CD4-positive, alpha-beta T cell treated with Interleukin-15 for 4 hours (primary cell): ENCODE measurements at regions not wholly inside any gene's neighbourhood (a gene's known extent, or its start where the extent isn't known, plus 50 kb on each side); places are given as distances from the start of the nearest gene placed in this dataset.

Experiments used
- DNase-seq: peaks from one replicate; pipeline ENCODE4 v3.0.0-alpha.2; 2020; ENCODE audit warnings: low spot score

DNA sequence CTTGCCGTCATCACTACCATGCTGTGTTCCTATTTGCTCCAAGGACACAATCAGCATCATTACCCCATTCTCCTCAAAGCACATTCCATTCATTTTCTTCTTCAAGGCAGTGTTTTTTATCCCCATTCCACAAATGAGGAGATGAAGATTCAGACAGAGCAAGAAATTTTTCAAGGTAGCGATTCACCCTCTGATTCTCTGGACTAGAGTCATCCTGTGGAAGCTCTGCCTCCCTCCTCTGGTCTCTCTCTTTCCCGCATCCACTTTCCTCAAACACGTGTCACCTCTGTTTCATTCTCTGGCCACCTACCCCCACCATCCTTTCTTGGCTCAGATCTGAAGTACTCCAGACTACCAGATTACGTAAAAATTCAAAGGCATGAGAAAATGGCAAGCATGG lies 297.9 kb downstream of the SOX11 start:
- DNase-seq: no peak

DNA sequence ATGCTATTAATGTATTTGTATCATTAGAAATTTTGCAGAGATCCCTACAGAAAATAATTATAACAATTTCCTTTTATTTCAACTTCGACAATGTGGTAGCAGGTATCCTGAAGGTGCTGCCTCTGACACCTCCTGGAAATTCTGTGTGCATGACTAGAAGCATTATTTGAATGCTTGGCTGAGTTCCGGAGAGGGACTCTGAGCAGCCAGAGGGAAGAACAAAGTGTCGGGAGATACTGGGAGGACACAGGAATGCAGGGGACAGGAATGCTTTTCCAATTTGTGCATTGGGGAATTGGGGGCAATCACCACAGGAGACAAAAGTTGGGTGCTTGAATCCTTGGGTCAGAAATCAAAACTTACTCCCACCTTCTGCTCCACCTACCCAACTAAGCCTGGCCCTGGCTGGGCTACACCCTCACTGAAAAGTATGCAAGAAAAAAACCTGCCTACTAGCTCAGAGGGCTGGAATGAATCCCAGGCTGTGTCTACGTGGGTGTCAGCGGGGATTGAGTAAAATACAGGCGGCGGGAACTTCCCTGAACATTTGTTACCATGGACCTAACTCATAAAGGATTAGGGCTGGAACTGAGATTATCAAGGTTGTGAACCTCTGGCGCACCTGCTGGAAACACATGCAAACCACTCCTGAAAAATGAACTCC lies 299.3 kb downstream of the SOX11 start:
- no peak for DNase-seq

DNA sequence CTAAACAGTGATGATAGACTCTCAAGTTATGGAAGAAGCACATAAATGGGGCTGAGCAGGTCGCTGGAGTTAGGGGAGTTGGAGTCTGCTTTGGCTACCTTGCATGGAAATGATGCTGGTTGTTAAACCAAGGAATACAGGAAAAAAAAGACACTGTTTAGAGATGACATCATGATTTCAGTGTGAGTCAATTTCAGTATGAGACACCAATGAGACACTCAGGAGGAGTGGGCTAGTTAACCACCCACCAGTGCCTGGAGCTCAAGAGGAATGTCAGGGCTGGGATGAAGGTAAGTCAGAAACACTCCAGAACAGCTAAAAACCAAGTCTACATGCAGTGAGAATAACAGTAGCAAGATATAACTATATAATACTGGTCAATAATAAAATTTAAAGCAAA lies 303.6 kb downstream of the SOX11 start:
- no peak for DNase-seq

DNA sequence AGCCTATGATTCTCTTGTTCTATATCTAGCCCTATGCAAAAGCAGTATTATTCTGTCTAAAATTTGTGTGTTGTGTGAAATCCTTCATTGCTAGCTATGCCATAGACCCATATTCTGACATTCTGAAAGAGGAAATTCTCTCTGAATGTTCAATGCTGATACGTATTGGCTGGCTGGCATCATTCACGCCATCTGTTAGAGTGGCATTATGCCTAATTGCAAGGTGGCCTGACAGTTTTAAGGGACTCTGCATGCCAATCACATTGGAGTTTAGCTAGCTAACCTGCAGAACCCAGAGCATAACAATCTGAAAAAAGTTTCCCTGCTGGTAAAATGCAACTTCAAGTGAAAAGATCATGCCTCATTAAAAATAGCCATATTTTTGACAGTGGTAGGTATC lies 316.0 kb downstream of the SOX11 start:
- DNase-seq: no peak

DNA sequence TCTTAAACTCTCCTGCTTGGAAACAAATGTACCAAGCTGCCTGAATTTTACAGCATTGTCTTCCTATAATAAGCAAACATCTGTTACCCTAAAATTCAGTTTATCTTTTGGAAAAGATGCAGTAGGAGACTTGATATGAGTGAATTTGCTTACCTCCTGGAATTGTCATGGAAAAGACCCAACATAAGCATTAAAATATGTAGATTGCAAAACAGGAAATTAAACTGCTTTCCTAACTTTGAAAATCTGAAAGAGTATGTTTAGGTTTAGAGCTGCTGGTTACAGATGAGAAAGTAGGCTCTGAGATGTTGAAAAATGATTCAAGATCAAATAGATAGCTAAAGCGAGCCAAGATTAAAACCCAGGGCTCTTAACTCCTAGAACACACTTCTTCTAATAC lies 316.5 kb downstream of the SOX11 start:
- no peak for DNase-seq

DNA sequence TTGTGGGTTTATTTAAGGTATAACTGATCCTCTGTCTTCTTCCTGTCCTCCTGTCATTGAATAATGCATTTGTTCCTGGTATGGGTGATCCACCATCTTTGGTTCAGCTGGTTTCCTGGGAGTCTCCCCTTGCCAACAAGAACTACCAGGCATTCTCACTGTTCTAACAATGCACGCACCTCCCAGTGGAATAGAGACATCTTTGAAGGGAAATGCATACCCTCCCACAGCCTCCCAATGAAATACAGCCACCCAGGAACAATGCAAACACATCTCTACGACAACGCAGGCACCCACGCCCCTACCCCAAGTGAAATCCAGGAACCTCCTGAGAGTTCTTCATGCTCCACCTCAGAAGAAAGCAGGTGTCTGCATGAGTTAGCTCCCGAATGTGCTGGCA lies 318.0 kb downstream of the SOX11 start:
- no peak for DNase-seq

DNA sequence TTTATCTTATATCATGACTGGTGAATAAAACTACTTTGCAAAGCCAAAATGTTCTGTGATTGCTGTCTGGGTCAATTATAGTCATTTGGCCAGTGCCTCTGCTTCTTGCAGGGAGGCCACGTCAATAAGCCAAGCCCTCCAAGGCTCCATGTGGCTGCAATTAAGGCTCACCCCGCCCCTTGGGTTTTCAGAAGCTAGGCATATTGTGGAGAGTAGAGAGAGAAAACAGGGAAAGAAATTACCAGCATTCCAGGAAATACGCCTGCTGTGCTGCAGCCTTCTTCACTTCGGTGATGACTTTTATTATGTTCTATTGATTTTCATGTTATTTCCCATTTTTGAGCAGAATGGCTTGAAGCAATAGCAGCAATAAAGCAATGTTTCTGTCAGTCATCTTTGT lies 319.7 kb downstream of the SOX11 start:
- DNase-seq: no peak

DNA sequence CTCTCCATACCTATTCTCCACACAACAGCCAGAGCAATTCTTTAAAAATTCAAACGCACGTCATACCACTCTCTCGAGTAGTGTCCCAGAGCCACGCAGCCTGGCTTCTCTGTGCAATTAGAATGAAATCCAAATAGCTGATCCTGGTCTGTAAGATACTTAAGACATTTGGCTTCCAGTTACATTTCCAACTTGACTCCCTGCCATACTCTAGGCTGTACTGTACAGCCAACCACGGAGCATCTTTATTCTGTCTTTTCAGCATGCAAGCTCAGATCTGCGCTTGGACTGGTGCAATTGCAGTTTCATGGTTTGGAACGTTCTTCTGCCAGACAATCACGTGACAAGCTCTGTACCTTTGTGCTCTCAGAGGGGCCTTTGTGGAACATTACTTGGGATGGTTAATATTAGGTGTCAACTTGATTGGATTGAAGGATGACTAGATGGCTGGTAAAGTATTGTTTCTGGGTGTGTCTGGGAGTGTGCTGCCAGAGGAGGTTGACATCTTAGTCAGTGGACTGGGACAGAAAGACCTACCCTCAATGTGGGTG lies 325.6 kb downstream of the SOX11 start:
- DNase-seq: no peak

DNA sequence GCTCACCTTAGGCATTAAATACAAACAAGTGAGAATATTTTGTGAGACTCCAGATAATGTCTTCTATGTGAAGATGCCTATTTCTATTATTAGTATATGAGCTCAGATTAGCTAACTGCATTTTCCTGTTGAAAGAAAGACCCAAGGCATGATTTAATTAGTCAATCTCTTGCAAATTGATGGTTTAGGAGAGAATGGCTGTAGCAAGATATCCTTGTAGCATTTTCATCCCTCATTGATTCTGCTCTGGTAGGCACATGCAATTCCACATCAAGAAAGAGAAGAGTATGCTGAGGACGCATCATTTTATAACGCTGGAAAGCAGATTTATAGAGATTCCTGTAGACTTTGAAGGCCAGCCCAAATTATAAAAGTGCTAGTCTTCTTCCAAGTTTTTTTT lies 332.0 kb downstream of the SOX11 start:
- DNase-seq: no peak

DNA sequence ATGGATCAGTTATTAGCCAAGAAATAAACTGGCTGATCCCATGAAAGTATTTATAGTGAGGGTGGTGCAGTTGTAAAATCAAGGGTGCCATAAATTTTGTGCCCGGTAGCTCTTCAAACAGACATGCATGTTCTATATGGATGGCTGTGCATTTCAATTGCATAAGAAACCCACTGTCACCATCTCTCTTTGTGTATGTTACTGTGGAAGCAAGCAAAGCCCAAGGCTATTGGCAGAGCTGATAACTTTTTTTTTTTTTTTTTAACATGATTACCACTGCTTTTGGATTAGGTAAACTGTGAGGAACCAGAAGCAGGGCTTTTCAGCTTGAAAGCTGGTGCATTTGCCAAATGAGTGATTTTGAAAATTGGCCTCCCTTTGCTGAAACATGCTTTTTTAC lies 332.6 kb downstream of the SOX11 start:
- DNase-seq: no peak

DNA sequence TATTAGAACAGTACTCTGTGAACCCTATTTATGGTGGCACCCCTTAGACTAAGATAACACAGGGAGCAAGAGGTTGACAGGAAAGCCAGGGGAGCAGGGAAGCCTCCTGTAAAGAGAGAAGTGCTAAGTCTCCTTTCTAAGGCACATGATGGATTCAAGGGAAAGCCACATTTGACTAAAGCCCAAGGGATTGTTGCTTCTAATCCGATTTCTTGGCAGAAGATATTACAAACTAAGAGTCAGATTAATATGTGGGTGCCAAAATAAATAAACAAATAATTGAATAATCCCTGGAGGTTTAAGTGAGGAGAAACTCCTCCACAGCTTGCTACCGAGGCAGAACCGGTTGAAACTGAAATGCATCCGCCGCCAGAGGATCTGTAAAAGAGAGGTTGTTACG lies 333.2 kb downstream of the SOX11 start:
- DNase-seq: no peak

DNA sequence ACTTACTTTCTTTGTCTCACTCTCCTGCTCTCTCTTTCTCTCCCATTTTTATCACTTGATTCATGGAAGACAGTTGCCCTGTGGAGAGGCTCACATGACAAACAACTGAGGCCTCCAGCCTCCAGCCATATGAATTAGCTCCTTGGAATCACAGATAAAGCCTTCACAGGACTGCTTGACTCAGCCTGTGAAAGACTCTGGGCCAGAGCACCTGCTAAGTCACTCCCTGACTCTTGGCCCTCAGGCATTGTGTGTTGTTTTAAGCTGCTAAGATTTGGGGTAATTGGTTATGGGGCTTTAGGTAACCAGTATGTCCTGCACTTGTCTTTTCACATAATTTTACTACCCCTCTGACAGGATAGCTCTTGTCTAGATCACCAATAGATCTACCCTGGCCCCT lies 334.9 kb downstream of the SOX11 start:
- DNase-seq: no peak

DNA sequence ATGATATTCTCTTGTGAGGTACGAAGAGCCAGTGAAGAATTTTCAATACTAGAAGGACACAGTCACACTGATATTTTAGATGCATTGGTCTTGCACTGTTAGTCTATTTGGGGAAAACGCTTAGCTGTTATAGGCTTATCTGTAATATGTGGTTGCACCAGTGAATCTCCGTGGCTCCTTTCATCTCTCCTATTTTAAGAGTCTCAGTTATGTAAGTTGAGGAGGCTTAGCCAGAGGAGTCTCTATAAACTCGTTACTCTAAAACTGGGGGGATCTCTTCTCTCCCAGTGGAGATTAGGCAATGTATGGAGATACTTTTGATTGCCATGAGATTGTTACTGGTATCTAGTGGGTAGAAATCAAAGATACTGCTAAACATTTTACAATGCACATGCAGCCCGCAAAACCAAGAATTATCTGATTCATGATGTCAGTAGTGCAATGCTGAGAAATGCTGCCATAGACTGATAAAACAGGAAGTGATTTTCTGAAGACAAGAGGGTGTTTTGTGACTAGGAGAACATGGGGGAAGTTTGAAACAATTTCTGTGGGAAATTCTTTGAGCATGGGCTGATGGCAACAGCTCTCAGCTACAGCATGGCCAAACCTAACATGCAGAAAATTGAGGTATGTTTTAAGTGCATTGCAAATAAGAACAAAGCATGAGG lies 339.1 kb downstream of the SOX11 start:
- DNase-seq: no peak

DNA sequence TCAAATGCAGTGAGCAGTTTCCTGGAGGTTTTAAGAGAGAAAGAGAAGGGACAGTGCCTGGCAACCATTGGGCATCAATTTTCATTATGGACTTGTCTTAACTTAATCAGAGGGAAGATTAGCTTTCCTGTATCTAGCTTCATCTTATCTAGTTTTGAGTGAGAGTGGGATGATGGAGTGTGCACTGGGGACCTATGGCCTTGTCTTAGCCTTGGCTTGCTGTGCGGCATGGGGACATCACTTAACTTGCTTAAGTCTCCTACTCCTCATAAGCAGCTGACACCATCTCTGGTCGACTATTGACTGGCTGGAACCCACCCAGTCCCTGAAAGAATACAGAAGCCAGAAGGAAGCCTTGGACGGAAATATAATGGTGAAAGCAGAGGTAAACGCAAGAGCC lies 344.0 kb downstream of the SOX11 start:
- no peak for DNase-seq

DNA sequence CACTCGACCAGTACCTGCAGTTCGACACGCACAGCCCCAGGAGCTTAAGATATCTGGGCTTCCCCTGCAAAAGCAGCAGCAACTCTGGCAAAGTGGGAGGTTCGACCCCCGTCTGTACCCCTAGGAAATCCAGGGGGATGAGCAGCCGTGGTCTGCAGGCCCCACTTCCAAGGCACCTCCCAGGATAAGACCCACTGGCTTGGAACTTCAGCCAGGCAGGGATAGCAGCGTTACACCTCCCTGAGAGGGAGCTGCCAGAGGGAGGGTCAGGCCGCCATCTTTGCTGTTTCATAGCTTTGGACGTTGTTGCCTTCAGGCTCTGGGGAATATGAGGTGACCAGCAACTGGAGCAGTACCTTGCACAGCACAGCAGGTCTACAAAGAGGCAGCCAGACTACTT lies 351.1 kb downstream of the SOX11 start:
- DNase-seq: no peak

DNA sequence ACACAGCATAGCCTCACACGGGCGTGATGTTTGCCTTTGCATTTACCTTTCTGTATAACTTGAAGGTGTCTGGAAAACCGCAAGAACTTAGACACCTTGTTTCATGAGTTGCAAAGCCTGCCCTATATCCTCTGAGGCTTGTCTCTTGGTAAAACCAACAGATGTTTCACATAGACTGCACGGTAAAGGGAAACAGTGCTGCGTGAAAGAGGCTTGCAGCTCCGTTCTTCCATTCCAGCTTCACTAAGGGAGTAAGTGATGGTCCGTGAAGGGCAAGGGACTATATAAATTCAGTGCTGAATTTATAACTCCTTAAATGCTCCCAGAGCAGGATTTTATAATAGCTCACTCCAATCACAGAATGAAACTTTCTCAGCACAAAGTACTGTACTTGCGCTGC lies 360.5 kb downstream of the SOX11 start:
- DNase-seq: no peak

DNA sequence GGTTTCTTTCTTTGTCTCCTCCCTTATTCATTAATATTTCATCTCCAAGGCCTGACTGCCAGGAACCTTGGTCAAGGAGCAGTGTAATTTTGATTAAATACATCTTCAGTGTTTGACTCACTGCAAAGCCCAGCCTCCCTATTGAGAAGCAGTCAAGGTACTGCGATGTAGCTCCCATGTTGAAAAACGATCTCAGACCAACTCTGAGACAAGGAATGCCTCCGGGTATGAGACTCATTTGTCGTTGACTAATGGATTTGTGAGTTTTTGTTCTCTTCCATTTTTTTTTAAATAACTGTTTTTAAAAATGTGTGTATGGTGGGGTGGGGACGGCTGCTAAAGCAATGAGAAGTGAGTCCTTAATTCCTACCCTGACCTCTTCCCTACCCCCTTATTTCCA lies 361.6 kb downstream of the SOX11 start:
- no peak for DNase-seq

DNA sequence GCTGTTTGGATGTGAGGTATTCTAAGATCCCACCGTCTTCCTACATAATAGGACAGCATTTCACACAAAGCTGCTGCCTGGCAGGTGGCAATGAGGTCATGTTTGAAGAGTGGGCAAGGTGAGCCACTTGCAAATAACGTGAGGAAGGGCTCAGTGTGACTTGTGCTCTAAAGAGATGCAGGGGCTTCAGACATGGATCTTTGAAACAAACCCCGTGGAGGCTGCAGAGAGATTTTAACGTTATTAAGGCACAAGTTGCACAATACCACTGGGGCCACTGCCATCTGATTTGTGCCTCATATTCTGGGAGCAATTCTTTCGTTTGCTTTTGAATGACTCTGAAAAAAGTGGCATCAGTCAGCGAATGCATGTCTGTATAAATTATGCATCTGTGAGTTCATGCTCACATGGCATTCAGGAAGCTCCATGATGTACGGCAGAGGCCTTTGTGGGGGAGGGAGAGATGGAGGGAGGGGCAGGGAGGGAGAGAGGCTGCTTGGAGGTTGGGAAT lies 362.0 kb downstream of the SOX11 start:
- no peak for DNase-seq

DNA sequence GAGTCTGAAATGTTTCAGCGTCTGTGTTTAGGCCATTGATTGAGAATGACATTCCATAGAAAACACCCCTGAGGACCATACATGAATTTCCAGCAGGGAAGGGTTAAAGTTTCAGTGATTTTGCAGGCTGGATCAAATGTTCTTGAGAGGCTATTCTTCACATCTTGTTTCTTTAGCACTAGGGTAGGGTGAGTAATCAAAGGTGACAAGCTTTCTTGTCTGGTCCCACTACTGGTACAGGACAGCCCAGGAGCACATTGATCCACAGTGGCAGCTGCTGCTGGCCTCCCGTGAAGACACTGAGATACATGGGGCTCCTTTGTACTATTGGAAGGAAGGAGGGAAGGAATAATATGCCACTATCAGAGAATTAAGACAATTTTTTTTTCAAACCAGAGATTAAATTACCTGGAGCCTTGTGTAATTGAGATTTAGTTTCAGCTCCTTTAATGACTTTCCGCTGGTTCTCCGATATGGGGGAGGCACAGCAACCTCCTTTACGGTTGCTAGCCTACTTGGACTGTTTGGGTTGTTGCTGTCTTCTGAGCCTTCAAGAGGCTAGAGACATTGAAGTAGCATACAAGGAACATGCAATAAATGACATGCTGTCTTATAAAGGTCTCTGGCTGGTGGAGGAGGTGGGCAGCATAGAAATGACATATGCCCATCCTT lies 368.9 kb downstream of the SOX11 start:
- no peak for DNase-seq

DNA sequence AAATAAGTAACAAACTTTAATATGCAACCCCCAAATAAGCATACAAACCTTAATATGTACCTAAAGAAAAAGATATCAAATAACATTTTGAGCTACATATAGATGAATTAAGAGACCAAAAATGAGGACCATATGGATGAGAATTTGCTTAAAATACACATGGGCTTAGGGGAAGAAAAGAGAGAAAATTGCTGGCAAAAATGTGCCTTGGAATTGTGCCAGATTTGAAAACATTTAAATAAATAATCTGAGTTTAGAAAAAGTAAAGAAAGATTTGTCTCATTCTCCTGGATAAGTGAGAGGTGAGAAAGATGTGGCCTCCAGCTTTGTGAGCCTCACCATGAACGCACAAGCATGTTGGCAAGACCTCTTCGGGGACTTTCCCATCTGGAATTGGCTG lies 372.6 kb downstream of the SOX11 start:
- DNase-seq: no peak

DNA sequence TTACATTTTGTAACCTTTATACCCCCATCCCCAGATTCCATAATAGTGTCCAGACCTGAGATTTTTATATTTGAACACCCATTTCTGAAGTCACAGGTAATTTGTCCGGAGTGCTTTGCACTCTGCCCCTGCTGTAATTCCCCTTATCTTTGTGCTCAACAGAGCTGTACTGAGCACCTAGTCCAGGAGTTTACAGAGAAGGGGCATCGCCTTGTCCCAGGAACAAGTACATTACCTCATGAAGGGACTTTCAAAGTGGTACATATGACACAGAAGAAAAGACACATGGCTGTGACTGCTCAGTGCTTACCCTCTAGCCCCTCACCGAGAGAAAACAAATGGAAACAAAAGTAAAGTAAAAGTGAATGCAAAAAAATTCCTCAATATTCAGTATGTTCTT lies 373.5 kb downstream of the SOX11 start:
- DNase-seq: no peak

DNA sequence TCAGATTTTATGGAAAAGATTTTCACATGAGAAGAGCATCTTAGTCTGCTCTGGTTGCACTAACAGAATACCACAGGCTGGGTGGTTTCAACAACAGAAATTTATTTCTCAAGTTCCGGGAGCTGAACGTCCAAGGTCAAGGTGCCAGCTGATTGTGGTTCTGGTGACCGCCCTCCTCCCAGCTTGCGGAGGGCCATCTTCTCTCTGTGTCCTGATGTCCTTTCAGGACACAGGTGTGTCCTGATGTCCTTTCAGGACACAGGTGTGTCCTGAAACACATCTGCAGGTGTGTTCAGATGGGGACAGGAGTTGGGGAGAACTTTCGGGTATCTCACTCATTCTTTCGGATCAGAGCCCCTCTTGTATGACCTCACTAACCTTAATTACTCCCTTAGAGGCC lies 374.9 kb downstream of the SOX11 start:
- DNase-seq: no peak

DNA sequence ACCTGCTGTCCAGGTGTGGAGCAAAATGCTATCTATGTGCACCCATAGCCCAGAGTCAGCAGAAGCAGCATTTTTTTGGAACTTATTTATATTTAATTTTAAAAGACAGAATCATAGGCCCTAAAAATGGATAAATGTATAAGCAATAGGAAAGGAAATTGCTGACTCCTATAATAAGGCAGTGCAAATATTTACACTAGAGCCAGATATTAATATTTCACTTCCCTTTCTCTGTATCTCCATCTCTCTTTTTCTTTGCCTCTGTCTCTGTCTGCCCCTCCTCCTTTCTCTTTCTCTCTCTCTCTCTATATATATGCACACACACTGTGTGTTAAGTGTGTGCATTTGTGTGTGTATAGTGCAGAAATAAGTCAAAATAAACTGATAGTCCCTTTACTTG lies 375.6 kb downstream of the SOX11 start:
- no peak for DNase-seq
